K562 (cell line): ENCODE measurements at regions not wholly inside any gene's neighbourhood (a gene's known extent, or its start where the extent isn't known, plus 50 kb on each side); places are given as distances from the start of the nearest gene placed in this dataset.

Source experiments
- BRF2 ChIP-seq: IDR thresholded peaks from 3 replicates; pipeline ENCODE4 v1.6.1; 2011; ENCODE audit warnings: borderline replicate concordance, mild to moderate bottlenecking; ENCODE audit not compliant: insufficient read length, insufficient read depth
- E2F8 ChIP-seq: fragments of 450-650 bp; IDR thresholded peaks from 2 replicates; pipeline ENCODE4 v1.7.1; 2018; ENCODE audit warnings: mild to moderate bottlenecking, low read depth; ENCODE audit not compliant: partially characterized antibody
- EHMT2 ChIP-seq: fragments of 450-650 bp; IDR thresholded peaks from 2 replicates; pipeline ENCODE4 v1.6.1; 2018; ENCODE audit warnings: antibody characterized with exemption
- ELK3 ChIP-seq: fragments of 450-650 bp; formaldehyde crosslinking; IDR thresholded peaks from 2 replicates; pipeline ENCODE4 v1.4.0; 2020; ENCODE audit warnings: mild to moderate bottlenecking
- GABPB1 ChIP-seq: sonication (generic); formaldehyde crosslinking; IDR thresholded peaks from 2 replicates; pipeline ENCODE4 v1.8.0; 2022; ENCODE audit warnings: mild to moderate bottlenecking, missing genetic modification reagents
- GTF2B ChIP-seq: IDR thresholded peaks from 2 replicates; pipeline ENCODE4 v1.6.1; 2011; ENCODE audit not compliant: insufficient read length; ENCODE audit errors: extremely low read depth
- ID3 ChIP-seq, 2 experiments: fragments of 250-450 bp in 1 of 2; fragments of 450-650 bp in 1 of 2; sonication (Bioruptor Pico) in 1 of 2; IDR thresholded peaks; 2 replicates each; pipeline versions ENCODE4 v1.6.1 to v1.8.0; 2016 to 2021; ENCODE audit warnings: mild to moderate bottlenecking in 2 of 2, moderate library complexity in 2 of 2, missing compliant biosample characterization in 1 of 2, missing genetic modification characterization in 1 of 2
- KAT2B ChIP-seq: IDR thresholded peaks from one replicate; pipeline ENCODE4 v1.6.1; 2012; ENCODE audit warnings: low read depth, mild to moderate bottlenecking, control low read depth, inconsistent platforms, low read length, moderate library complexity
- KAT7 ChIP-seq: sonication (generic); formaldehyde crosslinking; IDR thresholded peaks from 2 replicates; pipeline ENCODE4 v1.8.0; 2022; ENCODE audit warnings: missing genetic modification reagents, mild to moderate bottlenecking, borderline replicate concordance
- LARP7 ChIP-seq: fragments of 450-650 bp; IDR thresholded peaks from 2 replicates; pipeline ENCODE4 v1.6.1; 2016
- MEIS2 ChIP-seq: fragments of 450-650 bp; IDR thresholded peaks from 2 replicates; pipeline ENCODE4 v1.6.1; 2014; ENCODE audit warnings: mild to moderate bottlenecking; ENCODE audit not compliant: partially characterized antibody
- MTF1 ChIP-seq: fragments of 250-450 bp; sonication (Bioruptor Pico); IDR thresholded peaks from 2 replicates; pipeline ENCODE4 v1.9.0; 2021; ENCODE audit warnings: moderate library complexity, mild to moderate bottlenecking, inconsistent platforms, borderline replicate concordance
- RBM39 ChIP-seq: fragments of 200-400 bp; formaldehyde crosslinking; optimal IDR thresholded peaks from 2 replicates; pipeline ENCODE3; 2018; ENCODE audit warnings: low read depth, low read length
- SETDB1 ChIP-seq: IDR thresholded peaks from one replicate; pipeline ENCODE4 v1.6.1; 2012; ENCODE audit warnings: low read length, control low read depth, inconsistent platforms
- ZNF121 ChIP-seq: sonication (generic); formaldehyde crosslinking; conservative IDR thresholded peaks from 2 replicates; pipeline ENCODE4 v1.8.0; 2022; ENCODE audit warnings: missing genetic modification reagents
- ZNF165 ChIP-seq: fragments of 250-450 bp; sonication (Bioruptor Pico); IDR thresholded peaks from 2 replicates; pipeline ENCODE4 v1.4.0; 2020; ENCODE audit warnings: borderline replicate concordance
- ZNF224 ChIP-seq: sonication (generic); formaldehyde crosslinking; IDR thresholded peaks from 2 replicates; pipeline ENCODE4 v1.8.0; 2022; ENCODE audit warnings: mild to moderate bottlenecking, missing genetic modification reagents
- ZNF280B ChIP-seq: fragments of 250-450 bp; sonication (Bioruptor Pico); IDR thresholded peaks from 2 replicates; pipeline ENCODE4 v1.5.1; 2021; ENCODE audit warnings: mild to moderate bottlenecking
- ZNF41 ChIP-seq: fragments of 250-450 bp; sonication (Bioruptor Pico); conservative IDR thresholded peaks from 2 replicates; pipeline ENCODE4 v1.4.0; 2020; ENCODE audit warnings: mild to moderate bottlenecking
- ZNF583 ChIP-seq: fragments of 250-450 bp; sonication (Bioruptor Pico); IDR thresholded peaks from 2 replicates; pipeline ENCODE4 v1.4.0; 2020
- ZSCAN29 ChIP-seq: fragments of 450-650 bp; IDR thresholded peaks from 2 replicates; pipeline ENCODE4 v1.6.1; 2017

GRCh38 chr20:41669708-41670263, 51.6 kb upstream of the CHD6 start (continued):
- TF ChIP-seq ELK3, result no peak
- no peak for TF ChIP-seq SETDB1
- no peak for TF ChIP-seq ID3 (CRISPR knock-in tag; IDR thresholded peaks at IDR 0.05)
- TF ChIP-seq ID3 (tag; IDR thresholded peaks at IDR 0.05), result no peak
- no peak for TF ChIP-seq ZNF280B (CRISPR knock-in tag)
- TF ChIP-seq E2F8, result no peak
- no peak for TF ChIP-seq ZNF41 (CRISPR knock-in tag)
- TF ChIP-seq GABPB1, result no peak
- no peak for TF ChIP-seq RBM39
- TF ChIP-seq KAT7 (CRISPR knock-in tag), result no peak
- TF ChIP-seq ZNF224, result no peak
- no peak for TF ChIP-seq GTF2B
- TF ChIP-seq LARP7, result peak; percentile 84
- TF ChIP-seq MTF1, result no peak
- TF ChIP-seq ZSCAN29, result no peak
- TF ChIP-seq KAT2B, result no peak
- TF ChIP-seq MEIS2, result no peak
- TF ChIP-seq ZNF121 (CRISPR knock-in tag), result no peak
- no peak for TF ChIP-seq BRF2
- no peak for TF ChIP-seq ZNF583 (CRISPR knock-in tag)
- TF ChIP-seq ZNF165 (CRISPR knock-in tag), result no peak
- peak; percentile 78 for TF ChIP-seq EHMT2
